HUES6 (cell line): ENCODE measurements at regions not wholly inside any gene's neighbourhood (a gene's known extent, or its start where the extent isn't known, plus 50 kb on each side); places are given as distances from the start of the nearest gene placed in this dataset.

Source experiments
- H3K27ac ChIP-seq: 2 replicates; pipeline ENCODE4 v1.7.0; 2013; ENCODE audit warnings: low read depth, mild to moderate bottlenecking, low read length, inconsistent platforms
- H3K27me3 ChIP-seq: 2 replicates; pipeline ENCODE4 v1.6.1; 2013; ENCODE audit warnings: low read length; ENCODE audit not compliant: control insufficient read depth, insufficient read depth
- H3K36me3 ChIP-seq: 2 replicates; pipeline ENCODE4 v1.6.1; 2013; ENCODE audit warnings: low read length; ENCODE audit not compliant: control insufficient read depth, insufficient read depth
- H3K4me1 ChIP-seq: 2 replicates; pipeline ENCODE4 v1.6.1; 2013; ENCODE audit warnings: low read length; ENCODE audit not compliant: control insufficient read depth, insufficient read depth
- H3K4me3 ChIP-seq: 2 replicates; pipeline ENCODE4 v1.5.1; 2013; ENCODE audit warnings: low read depth, low read length
- H3K9ac ChIP-seq: one replicate; pipeline ENCODE4 v1.6.1; 2013; ENCODE audit warnings: mild to moderate bottlenecking, low read length
- H3K9me3 ChIP-seq: 2 replicates; pipeline ENCODE4 v1.6.1; 2013; ENCODE audit warnings: low read depth, low read length; ENCODE audit not compliant: control insufficient read depth, insufficient read depth

- Histone ChIP-seq H3K27ac (no peak overlapping the region), H3K9me3 (no peaks in the 10 kb centered on the region), H3K36me3 (no peaks in the 10 kb centered on the region)
Observed at GRCh38 chr17:70307430-70308225, 138.3 kb downstream of the KCNJ2 start.

GRCh38 chr17:70308618-70309017, 139.3 kb downstream of the KCNJ2 start:
- no peaks in the 10 kb centered on the region for H3K4me1 ChIP-seq
- no peaks in the 10 kb centered on the region for H3K36me3 ChIP-seq
- no peaks in the 10 kb centered on the region for H3K27me3 ChIP-seq
- H3K27ac ChIP-seq = no peak overlapping the region
- H3K9me3 ChIP-seq = no peaks in the 10 kb centered on the region
- H3K4me3 ChIP-seq = no peak overlapping the region
- H3K9ac ChIP-seq = no peak overlapping the region

More at GRCh38 chr17:70307430-70308225, 138.3 kb downstream of the KCNJ2 start:
- Histone ChIP-seq H3K27me3 (no peaks in the 10 kb centered on the region), H3K4me1 (no peaks in the 10 kb centered on the region), H3K9ac (no peak overlapping the region), H3K4me3 (no peak overlapping the region)

GRCh38 chr17:70310221-70310672, 140.9 kb downstream of the KCNJ2 start:
- Histone ChIP-seq H3K9me3 (no peaks in the 10 kb centered on the region), H3K9ac (no peak overlapping the region), H3K27me3 (no peaks in the 10 kb centered on the region), H3K36me3 (no peaks in the 10 kb centered on the region), H3K4me1 (no peaks in the 10 kb centered on the region), H3K4me3 (no peak overlapping the region), H3K27ac (no peak overlapping the region)

GRCh38 chr17:70313086-70313852, 143.9 kb downstream of the KCNJ2 start:
- no peak overlapping the region for H3K4me3 ChIP-seq

GRCh38 chr17:70314096-70314495, 144.8 kb downstream of the KCNJ2 start:
- Histone ChIP-seq H3K4me1 (no peaks in the 10 kb centered on the region), H3K9me3 (no peaks in the 10 kb centered on the region), H3K27me3 (no peaks in the 10 kb centered on the region), H3K36me3 (no peaks in the 10 kb centered on the region), H3K4me3 (no peak overlapping the region), H3K9ac (no peak overlapping the region), H3K27ac (no peak overlapping the region)

More at GRCh38 chr17:70313086-70313852, 143.9 kb downstream of the KCNJ2 start:
- Histone ChIP-seq H3K27ac (no peak overlapping the region), H3K27me3 (no peaks in the 10 kb centered on the region), H3K36me3 (no peaks in the 10 kb centered on the region), H3K9ac (no peak overlapping the region), H3K4me1 (no peaks in the 10 kb centered on the region), H3K9me3 (no peaks in the 10 kb centered on the region)

- Histone ChIP-seq H3K27ac (no peak overlapping the region), H3K4me1 (no peaks in the 10 kb centered on the region), H3K9ac (no peak overlapping the region), H3K4me3 (no peak overlapping the region), H3K9me3 (no peaks in the 10 kb centered on the region), H3K27me3 (no peaks in the 10 kb centered on the region), H3K36me3 (no peaks in the 10 kb centered on the region)
Observed at GRCh38 chr17:70314506-70314905, 145.2 kb downstream of the KCNJ2 start.

- no peaks in the 10 kb centered on the region for H3K27me3 ChIP-seq
- H3K4me3 ChIP-seq = no peak overlapping the region
- no peaks in the 10 kb centered on the region for H3K36me3 ChIP-seq
- H3K4me1 ChIP-seq = no peaks in the 10 kb centered on the region
- H3K9ac ChIP-seq = no peak overlapping the region
- no peaks in the 10 kb centered on the region for H3K9me3 ChIP-seq
- no peak overlapping the region for H3K27ac ChIP-seq
Observed at GRCh38 chr17:70317421-70317820, 148.1 kb downstream of the KCNJ2 start.

- H3K27ac ChIP-seq = no peak overlapping the region
- no peaks in the 10 kb centered on the region for H3K27me3 ChIP-seq
- H3K9ac ChIP-seq = no peak overlapping the region
- no peaks in the 10 kb centered on the region for H3K4me1 ChIP-seq
- H3K9me3 ChIP-seq = no peaks in the 10 kb centered on the region
- H3K36me3 ChIP-seq = no peaks in the 10 kb centered on the region
- no peak overlapping the region for H3K4me3 ChIP-seq
Observed at GRCh38 chr17:70318051-70318450, 148.7 kb downstream of the KCNJ2 start.

- Histone ChIP-seq H3K9ac (no peak overlapping the region), H3K9me3 (no peaks in the 10 kb centered on the region), H3K36me3 (no peaks in the 10 kb centered on the region), H3K4me1 (no peaks in the 10 kb centered on the region), H3K4me3 (no peak overlapping the region), H3K27me3 (no peaks in the 10 kb centered on the region), H3K27ac (no peak overlapping the region)
Observed at GRCh38 chr17:70319516-70319915, 150.2 kb downstream of the KCNJ2 start.

GRCh38 chr17:70320673-70321345, 151.5 kb downstream of the KCNJ2 start:
- no peaks in the 10 kb centered on the region for H3K36me3 ChIP-seq

GRCh38 chr17:70321352-70321751, 152.0 kb downstream of the KCNJ2 start:
- Histone ChIP-seq H3K9ac (no peak overlapping the region), H3K36me3 (no peaks in the 10 kb centered on the region), H3K27ac (no peak overlapping the region), H3K4me1 (no peaks in the 10 kb centered on the region), H3K4me3 (no peak overlapping the region), H3K27me3 (no peaks in the 10 kb centered on the region), H3K9me3 (no peaks in the 10 kb centered on the region)

More at GRCh38 chr17:70320673-70321345, 151.5 kb downstream of the KCNJ2 start:
- Histone ChIP-seq H3K9ac (no peak overlapping the region), H3K27ac (no peak overlapping the region), H3K4me1 (no peaks in the 10 kb centered on the region), H3K9me3 (no peaks in the 10 kb centered on the region), H3K4me3 (no peak overlapping the region), H3K27me3 (no peaks in the 10 kb centered on the region)
